Vagina (tissue), 2 donors: ENCODE measurements at regions not wholly inside any gene's neighbourhood (a gene's known extent, or its start where the extent isn't known, plus 50 kb on each side); places are given as distances from the start of the nearest gene placed in this dataset.

Experiments
- POLR2AphosphoS5 ChIP-seq, 2 donors: sonication (generic); formaldehyde crosslinking; IDR thresholded peaks; one replicate each; pipeline ENCODE4 v1.9.0; 2017; ENCODE audit warnings: antibody characterized with exemption in 2 of 2, mild to moderate bottlenecking in 2 of 2, low read depth in 1 of 2; ENCODE audit not compliant: insufficient read depth in 1 of 2
- TF ChIP-seq, protein P1 (sequence below), 3 experiments: fragments of 450-650 bp in 2 of 3; fragments of 200-600 bp in 1 of 3; sonication (generic) in 1 of 3; IDR thresholded peaks; one replicate each; pipeline ENCODE4 v1.5.1; 2017 to 2019; ENCODE audit warnings: antibody characterized with exemption in 3 of 3, mild to moderate bottlenecking in 2 of 3, moderate library complexity in 2 of 3

DNA sequence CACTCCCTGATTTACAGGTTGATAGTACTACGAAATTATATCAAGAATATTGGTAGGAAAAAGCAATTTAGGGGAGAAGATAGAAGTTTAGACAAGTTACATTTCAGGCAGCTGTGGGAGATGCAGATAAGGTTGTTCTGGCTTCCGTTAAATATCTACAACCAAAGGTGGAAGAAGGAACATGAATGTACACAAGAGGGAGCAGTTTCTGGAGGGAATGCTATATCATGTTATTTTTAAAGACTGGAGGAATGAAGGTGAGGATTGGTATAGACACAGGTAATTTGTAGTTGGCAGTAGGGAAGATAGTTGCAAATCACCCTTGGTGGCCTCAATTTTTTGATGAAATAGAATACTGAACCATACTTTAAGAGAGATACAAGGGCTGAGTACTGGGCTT is 187.3 kb upstream of the NMUR2 start:
- TF ChIP-seq, protein P1, sequence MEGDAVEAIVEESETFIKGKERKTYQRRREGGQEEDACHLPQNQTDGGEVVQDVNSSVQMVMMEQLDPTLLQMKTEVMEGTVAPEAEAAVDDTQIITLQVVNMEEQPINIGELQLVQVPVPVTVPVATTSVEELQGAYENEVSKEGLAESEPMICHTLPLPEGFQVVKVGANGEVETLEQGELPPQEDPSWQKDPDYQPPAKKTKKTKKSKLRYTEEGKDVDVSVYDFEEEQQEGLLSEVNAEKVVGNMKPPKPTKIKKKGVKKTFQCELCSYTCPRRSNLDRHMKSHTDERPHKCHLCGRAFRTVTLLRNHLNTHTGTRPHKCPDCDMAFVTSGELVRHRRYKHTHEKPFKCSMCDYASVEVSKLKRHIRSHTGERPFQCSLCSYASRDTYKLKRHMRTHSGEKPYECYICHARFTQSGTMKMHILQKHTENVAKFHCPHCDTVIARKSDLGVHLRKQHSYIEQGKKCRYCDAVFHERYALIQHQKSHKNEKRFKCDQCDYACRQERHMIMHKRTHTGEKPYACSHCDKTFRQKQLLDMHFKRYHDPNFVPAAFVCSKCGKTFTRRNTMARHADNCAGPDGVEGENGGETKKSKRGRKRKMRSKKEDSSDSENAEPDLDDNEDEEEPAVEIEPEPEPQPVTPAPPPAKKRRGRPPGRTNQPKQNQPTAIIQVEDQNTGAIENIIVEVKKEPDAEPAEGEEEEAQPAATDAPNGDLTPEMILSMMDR (IDR thresholded peaks at IDR 0.05): no peak
- TF ChIP-seq POLR2AphosphoS5 (IDR thresholded peaks at IDR 0.05; ENCODE audit: insufficient read depth in 1 of 2, low read depth in 1 of 2): no peak
